Esophagus squamous epithelium (tissue), 5 donors: ENCODE measurements at regions not wholly inside any gene's neighbourhood (a gene's known extent, or its start where the extent isn't known, plus 50 kb on each side); places are given as distances from the start of the nearest gene placed in this dataset.

ENCODE experiments used
- DNase-seq: peaks from one replicate; lab custom pipeline; 2025; lab: John Stamatoyannopoulos, UW
- H3K27ac ChIP-seq, 4 donors: fragments of 200-600 bp; sonication (generic); one replicate each; pipeline ENCODE4 v1.5.1; 2016 to 2019; ENCODE audit warnings: mild to moderate bottlenecking in 1 of 4
- H3K27me3 ChIP-seq, 4 donors: fragments of 200-600 bp; sonication (generic); 1 replicate in 3 of 4; 2 replicates in 1 of 4; pipeline versions ENCODE4 v1.5.1 to v1.6.0; 2017 to 2021; ENCODE audit warnings: antibody characterized with exemption in 1 of 4
- H3K36me3 ChIP-seq, 3 donors: fragments of 200-600 bp; sonication (generic); one replicate each; pipeline ENCODE4 v1.5.1; 2016 to 2019
- H3K4me1 ChIP-seq, 3 donors: fragments of 200-600 bp; sonication (generic); one replicate each; pipeline ENCODE4 v1.5.1; 2017 to 2019
- H3K4me3 ChIP-seq, 4 donors: fragments of 200-600 bp; sonication (generic); 1 replicate in 3 of 4; 2 replicates in 1 of 4; pipeline ENCODE4 v1.5.1; 2016 to 2019; ENCODE audit warnings: mild to moderate bottlenecking in 2 of 4, moderate library complexity in 1 of 4
- H3K9me3 ChIP-seq, 3 donors: fragments of 200-600 bp; sonication (generic); one replicate each; pipeline ENCODE4 v1.5.1; 2016 to 2019
- POLR2A ChIP-seq, 4 donors: fragments of 450-650 bp; IDR thresholded peaks; one replicate each; pipeline ENCODE4 v1.6.1; 2017; ENCODE audit warnings: antibody characterized with exemption in 4 of 4, mild to moderate bottlenecking in 4 of 4, moderate library complexity in 3 of 4
- WGBS, 2 donors: methylation state at CpG; one replicate each; pipeline ENCODE4 v1.1.5; 2018; 5-methylcytosine and 5-hydroxymethylcytosine counted together
- intact Hi-C: fragments of 100-400 bp; cut with DNase I; formaldehyde crosslinking; loops from one replicate; pipeline ENCODE4 v1.15.0; 2022
- TF ChIP-seq, protein P1 (sequence below), 6 experiments: fragments of 450-650 bp in 4 of 6; fragments of 200-600 bp in 2 of 6; sonication (generic) in 2 of 6; IDR thresholded peaks; one replicate each; pipeline ENCODE4 v1.5.1; 2016 to 2019; ENCODE audit warnings: antibody characterized with exemption in 6 of 6, mild to moderate bottlenecking in 4 of 6, moderate library complexity in 4 of 6
- donor health status: DM: yes; HTN: yes; CAD: no.

- Histone ChIP-seq H3K4me1 (no peaks in the 10 kb centered on the region), H3K27me3 (no peaks in the 10 kb centered on the region), H3K27ac (no peak overlapping the region), H3K9me3 (no peaks in the 10 kb centered on the region), H3K36me3 (no peaks in the 10 kb centered on the region), H3K4me3 (no peak overlapping the region)
- intact Hi-C loops: no loop called here
- 58 to 65% methylated on average over 5 of the region's 5 CpGs for WGBS, 2 donors
- no peak for DNase-seq
- TF ChIP-seq, protein P1, sequence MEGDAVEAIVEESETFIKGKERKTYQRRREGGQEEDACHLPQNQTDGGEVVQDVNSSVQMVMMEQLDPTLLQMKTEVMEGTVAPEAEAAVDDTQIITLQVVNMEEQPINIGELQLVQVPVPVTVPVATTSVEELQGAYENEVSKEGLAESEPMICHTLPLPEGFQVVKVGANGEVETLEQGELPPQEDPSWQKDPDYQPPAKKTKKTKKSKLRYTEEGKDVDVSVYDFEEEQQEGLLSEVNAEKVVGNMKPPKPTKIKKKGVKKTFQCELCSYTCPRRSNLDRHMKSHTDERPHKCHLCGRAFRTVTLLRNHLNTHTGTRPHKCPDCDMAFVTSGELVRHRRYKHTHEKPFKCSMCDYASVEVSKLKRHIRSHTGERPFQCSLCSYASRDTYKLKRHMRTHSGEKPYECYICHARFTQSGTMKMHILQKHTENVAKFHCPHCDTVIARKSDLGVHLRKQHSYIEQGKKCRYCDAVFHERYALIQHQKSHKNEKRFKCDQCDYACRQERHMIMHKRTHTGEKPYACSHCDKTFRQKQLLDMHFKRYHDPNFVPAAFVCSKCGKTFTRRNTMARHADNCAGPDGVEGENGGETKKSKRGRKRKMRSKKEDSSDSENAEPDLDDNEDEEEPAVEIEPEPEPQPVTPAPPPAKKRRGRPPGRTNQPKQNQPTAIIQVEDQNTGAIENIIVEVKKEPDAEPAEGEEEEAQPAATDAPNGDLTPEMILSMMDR (IDR thresholded peaks at IDR 0.05): no peak
- TF ChIP-seq POLR2A (IDR thresholded peaks at IDR 0.05): no peak
Observed at GRCh38 chr14:85276161-85276978, 253.6 kb upstream of the FLRT2 start.

GRCh38 chr14:85276979-85277228, 253.0 kb upstream of the FLRT2 start:
- Histone ChIP-seq H3K4me3 (no peak overlapping the region), H3K4me1 (no peaks in the 10 kb centered on the region), H3K9me3 (no peaks in the 10 kb centered on the region), H3K27ac (no peak overlapping the region), H3K36me3 (no peaks in the 10 kb centered on the region), H3K27me3 (no peaks in the 10 kb centered on the region)
- TF ChIP-seq, protein P1 (IDR thresholded peaks at IDR 0.05): no peak
- TF ChIP-seq POLR2A (IDR thresholded peaks at IDR 0.05): no peak
- intact Hi-C loops: no loop called here
- 71 to 76% methylated on average over 2 of the region's 2 CpGs for WGBS, 2 donors
- no peak for DNase-seq

DNA sequence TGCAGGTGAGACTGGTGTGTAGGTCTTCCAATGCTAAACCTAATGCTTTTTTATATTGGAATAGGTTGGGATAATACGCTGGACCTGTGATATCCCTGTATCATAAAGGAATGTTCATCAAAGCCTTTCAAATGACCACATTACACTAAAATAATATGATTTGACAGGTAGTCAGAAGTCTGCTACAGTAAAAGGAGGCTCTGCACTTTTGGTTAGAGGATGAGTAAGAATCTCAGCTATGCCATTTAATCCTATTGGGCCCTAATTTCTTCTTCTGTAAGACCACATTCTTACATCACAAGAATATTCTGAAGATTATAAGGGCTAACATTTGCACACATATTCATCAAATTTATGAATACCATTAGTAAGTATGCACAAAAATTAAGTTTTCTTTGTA, 250.5 kb upstream of the FLRT2 start:
- H3K27ac ChIP-seq: no peak overlapping the region
- TF ChIP-seq POLR2A (IDR thresholded peaks at IDR 0.05): no peak
- TF ChIP-seq, protein P1 (IDR thresholded peaks at IDR 0.05): no peak
- intact Hi-C loops: no loop called here
- no peaks in the 10 kb centered on the region for H3K36me3 ChIP-seq
- H3K27me3 ChIP-seq: no peaks in the 10 kb centered on the region
- H3K4me1 ChIP-seq: no peaks in the 10 kb centered on the region
- H3K9me3 ChIP-seq: no peaks in the 10 kb centered on the region
- DNase-seq: no peak
- no peak overlapping the region for H3K4me3 ChIP-seq
- 78 to 100% methylated on average over 1 of the region's 1 CpG for WGBS, 2 donors

DNA sequence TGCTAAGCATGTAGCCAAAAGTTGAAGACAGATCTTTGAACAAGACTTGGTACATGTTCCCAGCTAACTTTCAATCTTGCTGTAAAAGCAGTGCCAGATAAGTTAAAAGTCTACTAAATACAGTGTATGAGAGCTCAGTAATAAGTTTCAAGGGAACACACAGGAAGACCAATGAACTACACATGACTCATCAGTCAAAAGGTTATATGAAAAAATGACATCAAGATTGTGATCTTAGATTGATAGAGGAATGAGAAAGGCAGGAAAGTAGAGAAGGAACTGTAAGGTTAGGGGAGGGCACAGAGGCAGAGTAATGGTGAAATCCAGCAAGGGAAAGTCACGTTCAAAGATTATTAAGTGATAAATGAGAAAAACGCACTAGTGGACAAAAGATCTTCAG, 249.9 kb upstream of the FLRT2 start:
- 75 to 83% methylated on average over 2 of the region's 2 CpGs for WGBS, 2 donors
- intact Hi-C loops: no loop called here
- no peaks in the 10 kb centered on the region for H3K4me1 ChIP-seq
- H3K4me3 ChIP-seq: no peak overlapping the region
- no peaks in the 10 kb centered on the region for H3K27me3 ChIP-seq
- no peak for DNase-seq
- no peak for TF ChIP-seq POLR2A (IDR thresholded peaks at IDR 0.05)
- TF ChIP-seq, protein P1 (IDR thresholded peaks at IDR 0.05): no peak
- no peak overlapping the region for H3K27ac ChIP-seq
- H3K36me3 ChIP-seq: no peaks in the 10 kb centered on the region
- H3K9me3 ChIP-seq: no peaks in the 10 kb centered on the region

- Histone ChIP-seq H3K27me3 (no peaks in the 10 kb centered on the region), H3K9me3 (no peaks in the 10 kb centered on the region), H3K4me3 (no peak overlapping the region), H3K4me1 (no peaks in the 10 kb centered on the region), H3K27ac (no peak overlapping the region), H3K36me3 (no peaks in the 10 kb centered on the region)
- WGBS, 2 donors: 81 to 91% methylated on average over 3 of the region's 3 CpGs
- intact Hi-C loops: no loop called here
- no peak for DNase-seq
- TF ChIP-seq, protein P1 (IDR thresholded peaks at IDR 0.05): no peak
- TF ChIP-seq POLR2A (IDR thresholded peaks at IDR 0.05): no peak
Observed at GRCh38 chr14:85281921-85282320, 248.0 kb upstream of the FLRT2 start.
